CD4-positive, alpha-beta T cell treated with Interleukin-10 for 1 hour (primary cell): ENCODE measurements at regions not wholly inside any gene's neighbourhood (a gene's known extent, or its start where the extent isn't known, plus 50 kb on each side); places are given as distances from the start of the nearest gene placed in this dataset.

ENCODE experiments used
- DNase-seq: peaks from one replicate; pipeline ENCODE4 v3.0.0-alpha.2; 2020

- no peak for DNase-seq
Measured at GRCh38 chr6:159118924-159119323, 50.3 kb upstream of the FNDC1 start.

- DNase-seq: no peak
Measured at GRCh38 chr6:159117563-159117962, 51.6 kb upstream of the FNDC1 start.

- no peak for DNase-seq
Measured at GRCh38 chr6:159117046-159117445, 52.2 kb upstream of the FNDC1 start.

- DNase-seq: no peak
Measured at GRCh38 chr6:159116343-159116742, 52.9 kb upstream of the FNDC1 start.

GRCh38 chr6:159114569-159114968 lies 54.6 kb upstream of the FNDC1 start:
- no peak for DNase-seq

GRCh38 chr6:159113223-159113622 lies 56.0 kb upstream of the FNDC1 start:
- no peak for DNase-seq

- no peak for DNase-seq
Measured at GRCh38 chr6:159112714-159113113, 56.5 kb upstream of the FNDC1 start.

GRCh38 chr6:159110748-159111147 lies 58.5 kb upstream of the FNDC1 start:
- DNase-seq: no peak

GRCh38 chr6:159110013-159110412 lies 59.2 kb upstream of the FNDC1 start:
- DNase-seq: peak; percentile 65

- no peak for DNase-seq
Measured at GRCh38 chr6:159109391-159109790, 59.8 kb upstream of the FNDC1 start.

GRCh38 chr6:159108426-159108985 lies 60.7 kb upstream of the FNDC1 start:
- DNase-seq: no peak

GRCh38 chr6:159107451-159108260 lies 61.5 kb upstream of the FNDC1 start:
- peak; percentile 80 for DNase-seq

- peak; percentile 96 for DNase-seq
Measured at GRCh38 chr6:159106627-159107241, 61.9 kb upstream of the TAGAP start.

GRCh38 chr6:159105716-159106115 lies 60.9 kb upstream of the TAGAP start:
- DNase-seq: no peak

GRCh38 chr6:159104931-159105330 lies 60.1 kb upstream of the TAGAP start:
- DNase-seq: no peak

GRCh38 chr6:159104163-159104925 lies 59.6 kb upstream of the TAGAP start:
- DNase-seq: peak; percentile 86

- no peak for DNase-seq
Measured at GRCh38 chr6:159103396-159104162, 58.8 kb upstream of the TAGAP start.

GRCh38 chr6:159102373-159103160 lies 57.8 kb upstream of the TAGAP start:
- no peak for DNase-seq

- DNase-seq: no peak
Measured at GRCh38 chr6:159101656-159102055, 56.9 kb upstream of the TAGAP start.

GRCh38 chr6:159100395-159101182 lies 55.8 kb upstream of the TAGAP start:
- DNase-seq: no peak

GRCh38 chr6:159099961-159100360 lies 55.2 kb upstream of the TAGAP start:
- no peak for DNase-seq
